Astrocyte (in vitro differentiated cells and primary cell): ENCODE measurements at regions not wholly inside any gene's neighbourhood (a gene's known extent, or its start where the extent isn't known, plus 50 kb on each side); places are given as distances from the start of the nearest gene placed in this dataset.

Experiments
- DNase-seq: peaks from one replicate; pipeline ENCODE4 v3.0.0-alpha.2; 2010; ENCODE audit warnings: low read depth
- FAIRE-seq: peaks from 2 replicates; lab custom pipeline; 2011; peaks lifted over from hg19 to GRCh38; lab: Jason Lieb, UNC
- H2AFZ ChIP-seq: 2 replicates; pipeline ENCODE4 v1.6.0; 2012; ENCODE audit warnings: low read depth, low read length, inconsistent platforms
- H3K27ac ChIP-seq: 2 replicates; pipeline ENCODE4 v1.5.1; 2011; ENCODE audit warnings: low read depth, low read length, inconsistent platforms
- H3K27me3 ChIP-seq: 2 replicates; pipeline ENCODE4 v1.6.0; 2011; ENCODE audit warnings: low read length, inconsistent platforms; ENCODE audit not compliant: insufficient read depth
- H3K36me3 ChIP-seq: 2 replicates; pipeline ENCODE4 v1.5.1; 2011; ENCODE audit warnings: low read length, inconsistent platforms; ENCODE audit not compliant: insufficient read depth
- H3K4me1 ChIP-seq: 2 replicates; pipeline ENCODE4 v1.5.1; 2011; ENCODE audit warnings: low read length, inconsistent platforms; ENCODE audit not compliant: insufficient read depth
- H3K4me2 ChIP-seq: 2 replicates; pipeline ENCODE4 v1.6.0; 2012; ENCODE audit warnings: low read length, inconsistent platforms
- H3K4me3 ChIP-seq: 2 replicates; pipeline ENCODE4 v1.5.1; 2011; ENCODE audit warnings: low read depth, mild to moderate bottlenecking, low read length, inconsistent platforms; ENCODE audit not compliant: insufficient read depth
- H3K79me2 ChIP-seq: 2 replicates; pipeline ENCODE4 v1.6.0; 2012; ENCODE audit warnings: mild to moderate bottlenecking, low read length, inconsistent platforms; ENCODE audit not compliant: insufficient read depth
- H3K9ac ChIP-seq: 2 replicates; pipeline ENCODE4 v1.6.0; 2012; ENCODE audit warnings: mild to moderate bottlenecking, low read length, inconsistent platforms
- H3K9me3 ChIP-seq: 2 replicates; pipeline ENCODE4 v1.5.1; 2012; ENCODE audit warnings: low read depth, mild to moderate bottlenecking, low read length, inconsistent platforms; ENCODE audit not compliant: insufficient read depth
- H4K20me1 ChIP-seq: 2 replicates; pipeline ENCODE4 v1.6.0; 2012; ENCODE audit warnings: low read length, inconsistent platforms; ENCODE audit not compliant: insufficient read depth
- H3K27ac Mint-ChIP-seq: one replicate; pipeline ENCODE4 v1.8.0; 2021; ENCODE audit warnings: mild to moderate bottlenecking, mixed read lengths; ENCODE audit not compliant: unreplicated experiment
- H3K27me3 Mint-ChIP-seq: one replicate; pipeline ENCODE4 v1.8.0; 2021; ENCODE audit warnings: low read depth, mixed read lengths; ENCODE audit not compliant: unreplicated experiment
- H3K36me3 Mint-ChIP-seq: one replicate; pipeline ENCODE4 v1.8.0; 2021; ENCODE audit warnings: low read depth, mixed read lengths; ENCODE audit not compliant: unreplicated experiment
- H3K4me1 Mint-ChIP-seq: one replicate; pipeline ENCODE4 v1.8.0; 2021; ENCODE audit warnings: low read depth, mixed read lengths; ENCODE audit not compliant: unreplicated experiment
- H3K4me3 Mint-ChIP-seq: one replicate; pipeline ENCODE4 v1.8.0; 2021; ENCODE audit warnings: mild to moderate bottlenecking, moderate library complexity, mixed read lengths; ENCODE audit not compliant: unreplicated experiment
- H3K9me3 Mint-ChIP-seq: one replicate; pipeline ENCODE4 v1.8.0; 2021; ENCODE audit warnings: mild to moderate bottlenecking, mixed read lengths; ENCODE audit not compliant: unreplicated experiment
- CTCF ChIP-seq: IDR thresholded peaks from 2 replicates; pipeline ENCODE4 v1.5.1; 2011; ENCODE audit warnings: low read depth, mild to moderate bottlenecking, inconsistent platforms, low read length, moderate library complexity; ENCODE audit not compliant: insufficient read depth
- EZH2 ChIP-seq: IDR thresholded peaks from 2 replicates; pipeline ENCODE4 v1.6.1; 2012; ENCODE audit warnings: mild to moderate bottlenecking, low read length, inconsistent platforms; ENCODE audit not compliant: insufficient read depth

- Mint-ChIP-seq H3K4me1 (no peaks in the 10 kb centered on the region), H3K9me3 (no peaks in the 10 kb centered on the region), H3K27ac (no peak overlapping the region), H3K36me3 (no peaks in the 10 kb centered on the region), H3K4me3 (no peak overlapping the region), H3K27me3 (no peaks in the 10 kb centered on the region)
- Histone ChIP-seq H4K20me1 (no peaks in the 10 kb centered on the region), H3K79me2 (no peaks in the 10 kb centered on the region), H3K9ac (no peak overlapping the region), H3K27ac (no peak overlapping the region), H3K9me3 (peaks cover 5% of the 10 kb centered on the region), H2AFZ (no peak overlapping the region), H3K4me3 (no peak overlapping the region), H3K4me2 (no peak overlapping the region), H3K4me1 (no peaks in the 10 kb centered on the region), H3K36me3 (no peaks in the 10 kb centered on the region), H3K27me3 (no peaks in the 10 kb centered on the region)
- DNase-seq, result peak; percentile 21
- TF ChIP-seq EZH2 (no peak), CTCF (no peak)
- FAIRE-seq, result no peak
Measured at GRCh38 chr3:106247902-106248684, 379.3 kb upstream of the CBLB start.

- no peak for FAIRE-seq
- peak; percentile 67 for DNase-seq
- no peaks in the 10 kb centered on the region for H3K27me3 Mint-ChIP-seq
- H3K4me3 ChIP-seq, result no peak overlapping the region
- H3K4me2 ChIP-seq, result no peak overlapping the region
- no peaks in the 10 kb centered on the region for H3K36me3 ChIP-seq
- H3K9me3 Mint-ChIP-seq, result no peaks in the 10 kb centered on the region
- H3K4me1 Mint-ChIP-seq, result no peaks in the 10 kb centered on the region
- no peak overlapping the region for H3K9ac ChIP-seq
- H3K4me3 Mint-ChIP-seq, result no peak overlapping the region
- H3K36me3 Mint-ChIP-seq, result no peaks in the 10 kb centered on the region
- no peak overlapping the region for H3K27ac ChIP-seq
- H4K20me1 ChIP-seq, result no peaks in the 10 kb centered on the region
- H3K27ac Mint-ChIP-seq, result no peak overlapping the region
- H3K79me2 ChIP-seq, result no peaks in the 10 kb centered on the region
- H3K27me3 ChIP-seq, result no peaks in the 10 kb centered on the region
- H3K9me3 ChIP-seq, result peaks cover 5% of the 10 kb centered on the region
- H2AFZ ChIP-seq, result no peak overlapping the region
- no peaks in the 10 kb centered on the region for H3K4me1 ChIP-seq
- TF ChIP-seq EZH2, result no peak
- TF ChIP-seq CTCF, result no peak
Measured at GRCh38 chr3:106249159-106249558, 380.3 kb upstream of the CBLB start.

DNA sequence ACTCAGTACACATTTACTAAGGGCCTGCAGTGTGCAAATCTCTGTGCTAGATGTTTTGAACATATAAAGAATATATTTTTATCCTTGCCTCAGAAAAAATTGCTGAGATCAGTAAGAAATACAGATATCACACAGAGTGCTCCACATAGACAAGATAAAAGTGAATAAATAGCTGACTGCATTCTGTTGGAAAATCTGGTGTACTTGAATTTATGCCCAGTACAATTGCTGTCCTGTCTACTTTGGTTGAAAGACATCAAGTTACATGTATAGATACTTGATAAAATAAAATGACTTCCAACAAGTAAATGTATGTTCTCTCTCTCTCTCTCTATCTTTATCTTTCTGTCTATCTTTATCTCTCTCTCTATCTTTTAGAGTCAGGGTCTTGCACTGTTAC lies 381.2 kb upstream of the CBLB start:
- no peaks in the 10 kb centered on the region for H3K4me1 Mint-ChIP-seq

More for the DNA sequence above, 381.2 kb upstream of the CBLB start:
- H3K9ac ChIP-seq, result no peak overlapping the region
- H3K4me3 ChIP-seq, result no peak overlapping the region
- no peak overlapping the region for H3K27ac Mint-ChIP-seq
- H3K4me3 Mint-ChIP-seq, result no peak overlapping the region
- no peak overlapping the region for H3K27ac ChIP-seq
- no peak for DNase-seq
- H3K27me3 Mint-ChIP-seq, result no peaks in the 10 kb centered on the region
- H3K9me3 ChIP-seq, result peaks cover 5% of the 10 kb centered on the region
- H3K27me3 ChIP-seq, result no peaks in the 10 kb centered on the region
- H3K4me2 ChIP-seq, result no peak overlapping the region
- no peaks in the 10 kb centered on the region for H3K79me2 ChIP-seq
- H3K9me3 Mint-ChIP-seq, result no peaks in the 10 kb centered on the region
- TF ChIP-seq EZH2 (no peak), CTCF (no peak)
- H2AFZ ChIP-seq, result no peak overlapping the region
- H3K4me1 ChIP-seq, result no peaks in the 10 kb centered on the region
- no peaks in the 10 kb centered on the region for H3K36me3 Mint-ChIP-seq
- H3K36me3 ChIP-seq, result no peaks in the 10 kb centered on the region
- no peaks in the 10 kb centered on the region for H4K20me1 ChIP-seq
- FAIRE-seq, result no peak
